ENCODE measurements at regions not wholly inside any gene's neighbourhood (a gene's known extent, or its start where the extent isn't known, plus 50 kb on each side); places are given as distances from the start of the nearest gene placed in this dataset.
"Not testable (repeated sequence)": the region's sequence is repeated elsewhere in the genome, so short reads cannot be mapped to it uniquely, and the experiment has no call there.

DNA sequence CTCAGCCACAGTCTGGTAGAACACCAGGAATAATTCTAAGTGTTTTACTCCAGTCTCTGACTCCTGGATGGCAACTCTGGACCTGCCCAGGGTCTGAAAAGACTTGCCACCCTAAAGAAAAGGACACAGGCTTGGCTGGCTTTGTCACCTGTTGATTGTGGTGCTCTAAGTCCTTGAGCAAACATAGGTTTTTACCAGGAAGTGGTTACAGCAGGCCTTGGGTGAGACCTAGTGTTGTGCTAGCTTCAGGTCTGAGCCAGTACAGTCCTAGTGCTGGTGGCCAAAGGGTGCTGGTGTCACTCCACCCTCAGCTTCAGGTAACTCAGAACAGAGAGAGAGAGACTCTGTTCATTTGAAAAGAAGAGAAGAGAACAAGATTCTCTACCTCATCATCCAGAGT, 1239.4 kb upstream of the CRIM1 start:
- DNase-seq (ENCODE audit: low read depth): no peak

- DNase-seq (ENCODE audit: low read depth): no peak
Observed at GRCh38 chr2:35114765-35115164, 1240.8 kb upstream of the CRIM1 start.

DNA sequence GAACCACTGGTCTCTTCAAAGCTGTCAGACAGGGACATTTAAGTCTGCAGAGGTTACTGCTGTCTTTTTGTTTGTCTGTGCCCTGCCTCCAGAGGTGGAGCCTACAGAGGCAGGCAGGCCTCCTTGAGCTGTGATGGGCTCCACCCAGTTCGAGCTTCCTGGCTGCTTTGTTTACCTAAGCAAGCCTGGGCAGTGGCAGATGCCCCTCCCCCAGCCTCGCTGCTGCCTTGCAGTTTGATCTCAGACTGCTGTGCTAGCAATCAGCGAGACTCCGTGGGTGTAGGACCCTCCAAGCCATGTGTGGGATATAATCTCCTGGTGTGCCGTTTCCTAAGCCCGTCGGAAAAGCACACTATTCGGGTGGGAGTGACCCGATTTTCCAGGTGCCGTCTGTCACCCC, 1243.2 kb upstream of the CRIM1 start:
- not testable (repeated sequence) for DNase-seq (ENCODE audit: low read depth)

GRCh38 chr2:35104309-35104708, 1251.3 kb upstream of the CRIM1 start:
- DNase-seq (ENCODE audit: low read depth): no peak

DNA sequence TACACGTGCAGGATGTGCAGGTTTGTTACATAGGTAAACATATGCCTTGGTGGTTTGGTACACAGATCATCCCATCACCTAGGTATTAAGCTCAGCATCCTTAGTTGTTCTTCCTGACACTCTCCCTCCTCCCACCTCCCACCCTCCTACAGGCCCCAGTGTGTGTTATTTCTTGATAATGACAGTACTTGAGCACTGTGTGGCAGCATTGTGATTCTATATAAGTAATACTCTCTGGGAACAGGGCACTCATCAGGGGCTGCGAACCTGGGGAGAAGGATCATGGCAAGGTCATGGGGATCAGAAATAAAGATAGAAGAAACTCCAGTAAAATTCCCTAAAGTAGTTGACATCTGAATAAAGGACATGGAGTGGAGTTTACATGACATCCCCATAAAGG, 1256.2 kb upstream of the CRIM1 start:
- DNase-seq (ENCODE audit: low read depth): no peak

GRCh38 chr2:35082072-35082471, 1273.5 kb upstream of the CRIM1 start:
- DNase-seq (ENCODE audit: low read depth): no peak

GRCh38 chr2:35081622-35082015, 1274.0 kb upstream of the CRIM1 start:
- DNase-seq (ENCODE audit: low read depth): no peak

GRCh38 chr2:35081001-35081621, 1274.5 kb upstream of the CRIM1 start:
- no peak for DNase-seq (ENCODE audit: low read depth)

- DNase-seq (ENCODE audit: low read depth): no peak
Observed at GRCh38 chr2:35080231-35080910, 1275.2 kb upstream of the CRIM1 start.

- no peak for DNase-seq (ENCODE audit: low read depth)
Observed at GRCh38 chr2:35067420-35067819, 1288.2 kb upstream of the CRIM1 start.

GRCh38 chr2:35063836-35064235, 1291.7 kb upstream of the CRIM1 start:
- no peak for DNase-seq (ENCODE audit: low read depth)

GRCh38 chr2:35035883-35036282, 1319.7 kb upstream of the CRIM1 start:
- no peak for DNase-seq (ENCODE audit: low read depth)

DNA sequence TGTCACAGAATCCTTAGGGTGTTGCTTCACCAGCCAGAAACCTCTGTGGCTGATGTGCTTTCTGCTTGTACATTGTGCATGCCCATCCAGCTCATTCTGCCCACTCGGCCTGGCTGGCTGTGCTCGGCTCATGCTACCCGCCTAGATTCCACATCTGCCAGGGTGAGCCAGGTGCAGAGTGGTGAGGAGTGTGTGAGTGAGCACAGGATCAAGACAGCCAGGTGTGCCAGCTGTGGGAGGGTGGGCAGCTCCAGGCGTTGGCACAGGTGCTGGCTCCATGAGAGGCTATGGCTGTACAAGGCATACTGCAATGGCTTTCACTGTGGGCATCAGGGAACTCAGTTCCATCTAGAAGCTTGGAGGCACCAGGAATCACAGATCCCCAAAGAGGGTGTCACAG, 1321.8 kb upstream of the CRIM1 start:
- no peak for DNase-seq (ENCODE audit: low read depth)

- no peak for DNase-seq (ENCODE audit: low read depth)
Observed at GRCh38 chr2:35023545-35023944, 1332.0 kb upstream of the CRIM1 start.

DNA sequence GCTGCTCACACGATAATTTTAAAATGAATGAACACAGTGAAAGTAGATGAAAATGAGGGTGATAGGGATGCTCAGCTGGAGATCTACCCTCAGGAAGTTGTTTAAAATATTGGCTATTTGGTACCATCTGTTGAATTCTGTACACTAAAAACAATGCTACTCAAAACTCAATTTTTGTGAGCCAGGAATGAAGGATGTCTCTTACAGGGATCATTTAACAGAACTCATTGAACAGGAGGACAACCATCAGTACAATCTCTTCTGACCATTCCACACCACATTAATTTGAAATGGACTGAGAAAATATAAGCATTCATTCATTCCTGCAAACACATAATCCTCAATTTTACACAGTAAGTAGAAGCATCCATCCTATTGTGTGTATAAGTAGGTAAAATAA, 1355.1 kb upstream of the CRIM1 start:
- DNase-seq (ENCODE audit: low read depth): no peak

DNA sequence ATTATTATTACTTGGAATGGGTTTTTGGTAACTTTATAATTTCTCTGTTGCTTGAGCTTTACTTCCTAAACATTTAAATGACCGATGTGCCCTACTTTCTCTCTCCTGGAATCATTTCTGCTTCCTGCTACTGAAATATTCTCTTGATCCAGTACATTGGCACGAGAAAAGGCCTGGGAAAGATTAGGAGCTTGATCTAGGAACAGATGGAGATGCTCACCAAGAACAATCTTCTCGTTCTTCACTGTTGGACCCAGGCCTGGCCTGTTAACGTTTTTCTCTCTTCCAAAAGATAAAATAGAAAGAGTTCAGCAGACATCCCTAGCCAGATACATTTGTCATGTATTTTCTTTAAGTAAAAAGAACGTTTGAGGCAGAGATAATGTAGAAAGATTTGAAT, 1356.8 kb upstream of the CRIM1 start:
- no peak for DNase-seq (ENCODE audit: low read depth)

GRCh38 chr2:34997779-34998178, 1357.8 kb upstream of the CRIM1 start:
- DNase-seq (ENCODE audit: low read depth): no peak

DNA sequence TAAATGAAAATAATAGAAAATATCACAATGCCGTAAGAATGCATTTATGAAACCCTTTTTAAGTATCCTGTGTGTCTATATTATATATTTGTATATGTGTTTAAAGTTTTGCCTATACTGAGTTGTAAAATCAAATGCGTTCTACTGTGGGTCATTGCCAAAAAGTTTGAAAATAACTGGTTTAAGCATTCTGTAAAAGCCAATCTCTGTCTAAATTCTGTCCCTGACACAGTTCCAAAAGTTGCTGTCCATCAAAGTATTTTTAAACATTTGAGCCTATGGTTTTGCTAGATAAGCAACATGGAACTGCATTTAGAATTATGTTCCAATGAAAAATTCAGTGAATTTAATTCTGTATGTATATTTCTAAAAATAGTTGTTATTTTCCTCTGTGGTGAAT, 1360.4 kb upstream of the CRIM1 start:
- DNase-seq (ENCODE audit: low read depth): no peak

DNA sequence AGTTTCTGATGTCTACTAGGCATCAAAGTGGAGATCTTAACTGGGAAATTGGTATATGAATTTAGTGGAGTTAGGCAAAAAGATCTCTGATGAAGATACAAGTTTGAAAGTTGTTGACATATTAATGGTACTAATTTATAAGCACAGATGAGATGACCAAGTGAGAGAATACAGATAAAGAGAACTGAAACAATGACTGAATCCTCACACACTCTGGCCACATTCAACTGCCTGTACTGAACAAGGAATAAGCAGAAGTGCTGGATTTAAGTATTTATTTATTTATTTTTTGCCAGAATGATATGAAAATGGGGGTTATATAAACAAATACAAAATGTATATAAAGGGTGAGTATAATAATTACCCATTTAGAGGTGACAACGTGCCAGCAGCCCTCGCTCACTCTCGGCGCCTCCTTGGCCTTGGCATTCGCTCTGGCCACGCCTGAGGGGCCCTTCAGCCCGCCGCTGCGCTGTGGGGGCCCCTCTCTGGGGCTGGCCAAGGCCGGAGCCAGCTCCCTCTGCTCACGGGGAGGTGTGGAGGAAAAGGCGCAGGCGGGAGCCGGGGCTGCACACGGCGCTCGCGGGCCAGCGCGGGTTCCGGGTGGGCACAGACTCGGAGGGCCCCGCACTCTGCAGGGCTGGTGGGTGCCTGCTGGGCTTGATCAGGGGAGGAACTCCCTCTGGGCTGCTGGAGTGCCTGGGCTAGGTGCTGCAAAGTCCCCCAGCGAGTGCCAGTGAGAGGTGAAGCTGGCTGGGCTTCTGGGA, 1363.9 kb upstream of the CRIM1 start:
- no peak for DNase-seq (ENCODE audit: low read depth)

- no peak for DNase-seq (ENCODE audit: low read depth)
Observed at GRCh38 chr2:34985474-34985873, 1370.1 kb upstream of the CRIM1 start.

DNA sequence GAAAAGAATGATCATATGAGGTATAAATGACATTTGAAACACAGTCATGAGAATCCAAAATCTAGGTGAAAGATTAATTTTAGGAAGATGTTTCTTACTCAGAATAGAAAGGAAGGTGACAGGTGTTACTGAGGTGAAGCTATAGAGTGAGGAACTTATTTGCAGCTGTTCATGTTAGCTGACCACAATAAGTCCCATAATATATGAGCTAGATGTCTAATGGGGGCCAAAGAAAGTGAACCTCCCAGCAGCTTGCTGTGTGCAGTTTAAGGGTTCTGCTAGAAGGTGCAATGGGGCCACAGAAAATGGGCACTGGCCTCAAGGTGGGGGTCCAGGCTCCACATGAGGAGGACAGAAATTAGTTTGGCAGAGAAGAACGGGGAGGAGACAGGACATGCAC, 1374.9 kb upstream of the CRIM1 start:
- no peak for DNase-seq (ENCODE audit: low read depth)

GRCh38 chr2:34979148-34979547, 1376.4 kb upstream of the CRIM1 start:
- no peak for DNase-seq (ENCODE audit: low read depth)

- DNase-seq (ENCODE audit: low read depth): no peak
Observed at GRCh38 chr2:34961822-34962221, 1362.7 kb upstream of the FAM98A start.

All from stimulated activated CD8-positive, alpha-beta memory T cell treated with anti-CD3 and anti-CD28 coated beads, Interleukin-4, amount 100 ng/mL, for 24 hours (primary cell).